NOMO-1 treated with dmso at 0.1 percent for 144 hours (cell line): ENCODE measurements at regions not wholly inside any gene's neighbourhood (a gene's known extent, or its start where the extent isn't known, plus 50 kb on each side); places are given as distances from the start of the nearest gene placed in this dataset.
"Not testable (repeated sequence)": the region's sequence is repeated elsewhere in the genome, so short reads cannot be mapped to it uniquely, and the experiment has no call there.

Source experiments
- DNase-seq: peaks from one replicate; lab custom pipeline; 2025; ENCODE audit not compliant: unreplicated experiment; lab: John Stamatoyannopoulos, UW

DNA sequence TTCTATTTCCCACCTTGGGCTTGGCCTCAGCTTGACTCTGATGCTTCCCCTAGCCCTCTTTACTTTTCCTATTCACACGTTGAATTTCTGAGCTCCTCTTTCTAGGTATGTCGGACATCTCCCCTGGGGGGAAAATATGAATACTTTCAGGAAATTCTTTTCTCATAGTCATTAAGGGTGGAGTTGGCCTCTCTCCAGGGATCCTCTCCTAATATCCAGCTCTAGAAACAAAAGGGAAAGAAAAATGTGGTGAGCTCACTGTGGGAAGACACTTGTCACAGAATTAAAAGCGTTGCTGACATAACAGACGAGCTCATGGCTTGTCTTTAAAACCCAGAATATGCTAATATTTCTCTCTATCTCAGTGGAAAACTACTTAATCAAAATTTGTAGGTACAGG, 132.7 kb upstream of the MEX3C start:
- DNase-seq, result no peak

DNA sequence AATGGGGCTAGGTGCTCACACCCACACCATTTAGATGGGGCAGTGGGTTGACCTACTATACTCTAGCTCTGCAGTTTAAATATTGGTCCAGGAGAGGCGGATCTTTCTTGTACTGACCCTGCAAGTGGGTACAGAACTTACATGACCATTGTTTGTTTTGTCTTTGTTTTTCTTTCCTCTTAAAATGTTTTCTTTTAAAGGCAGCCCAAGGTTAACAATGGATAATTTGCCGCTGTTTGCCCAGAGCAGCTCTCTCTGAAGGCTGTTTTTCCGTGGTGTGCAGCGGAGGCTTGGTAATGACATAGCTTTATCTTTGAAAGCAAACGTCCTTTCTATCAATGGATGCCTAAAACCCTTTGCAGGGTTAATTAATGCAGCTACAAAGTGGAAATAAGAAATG, 133.3 kb upstream of the MEX3C start:
- no peak for DNase-seq

DNA sequence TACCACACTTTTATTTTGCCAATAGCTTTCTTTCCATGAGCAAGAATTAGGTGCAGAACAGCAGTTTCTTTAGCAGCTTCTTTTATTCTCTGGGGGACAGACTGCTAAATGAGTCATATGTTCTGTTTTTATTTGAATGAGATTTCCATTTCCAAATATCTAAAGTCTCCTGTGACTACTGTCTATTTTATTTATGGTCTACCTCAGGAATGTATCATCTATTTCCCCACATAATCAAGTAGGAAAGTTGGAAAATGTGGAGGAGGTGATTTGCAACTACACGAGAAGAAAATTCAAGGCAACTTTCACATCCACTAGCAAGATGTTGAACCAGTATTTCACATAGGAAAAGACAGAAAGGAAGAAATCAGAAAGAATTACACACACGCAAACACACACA, 139.9 kb upstream of the MEX3C start:
- no peak for DNase-seq

DNA sequence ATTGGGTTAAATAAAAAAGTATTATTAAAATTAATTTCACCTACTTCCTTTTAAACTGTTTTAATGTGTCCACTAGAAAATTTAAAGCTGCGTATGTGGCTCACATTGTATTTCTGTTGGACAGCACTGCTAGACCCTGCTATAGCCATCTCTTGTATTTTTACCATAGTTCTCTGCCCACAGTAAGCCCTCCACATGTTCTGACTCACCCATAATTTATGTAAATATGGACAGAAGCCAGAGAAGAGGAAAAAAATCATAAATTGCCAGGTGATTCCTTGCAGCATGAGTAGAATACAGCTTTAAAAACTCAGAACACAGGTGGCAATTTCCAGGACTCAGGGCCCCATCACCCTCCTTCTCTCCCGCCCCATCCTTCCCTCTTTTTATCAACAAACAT, 142.4 kb upstream of the MEX3C start:
- no peak for DNase-seq

DNA sequence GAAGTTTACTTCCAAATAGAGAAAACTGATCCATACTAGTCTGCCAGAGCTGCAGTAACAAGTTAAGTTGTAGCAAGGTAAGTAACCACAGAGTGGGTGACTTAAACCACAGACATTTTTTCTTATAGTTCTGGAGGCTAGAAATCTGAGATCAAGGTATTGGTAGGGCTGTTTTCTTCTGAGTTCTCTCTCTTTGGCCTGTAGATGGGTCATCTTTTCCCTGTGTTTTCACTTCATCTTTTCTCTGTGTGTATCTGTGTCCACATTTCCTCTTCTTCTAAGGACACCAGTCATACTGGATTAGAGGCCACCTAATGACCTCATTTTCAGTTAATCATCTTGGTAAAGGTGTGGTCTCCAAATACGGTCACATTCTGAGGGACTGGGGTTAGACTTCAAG, 142.9 kb upstream of the MEX3C start:
- DNase-seq, result no peak

DNA sequence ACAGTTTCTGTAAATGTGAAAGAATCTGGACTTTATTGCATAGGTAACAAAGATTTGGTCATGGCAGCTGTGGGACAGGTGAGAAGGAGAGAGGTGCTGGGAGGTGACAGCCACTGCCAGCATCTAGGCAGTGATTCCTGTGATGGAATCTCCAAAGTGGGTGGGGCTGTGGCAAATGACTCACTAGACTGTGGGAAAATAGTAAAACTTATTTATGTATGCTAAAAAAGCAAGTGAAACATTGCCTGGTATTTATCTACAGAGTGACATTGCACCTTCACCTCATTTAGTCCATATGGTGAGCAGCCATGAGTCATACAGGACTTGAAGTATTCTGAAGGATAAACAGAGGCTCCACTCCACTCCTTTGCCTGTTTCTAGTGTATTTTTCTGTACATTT, 145.3 kb upstream of the MEX3C start:
- DNase-seq, result no peak

DNA sequence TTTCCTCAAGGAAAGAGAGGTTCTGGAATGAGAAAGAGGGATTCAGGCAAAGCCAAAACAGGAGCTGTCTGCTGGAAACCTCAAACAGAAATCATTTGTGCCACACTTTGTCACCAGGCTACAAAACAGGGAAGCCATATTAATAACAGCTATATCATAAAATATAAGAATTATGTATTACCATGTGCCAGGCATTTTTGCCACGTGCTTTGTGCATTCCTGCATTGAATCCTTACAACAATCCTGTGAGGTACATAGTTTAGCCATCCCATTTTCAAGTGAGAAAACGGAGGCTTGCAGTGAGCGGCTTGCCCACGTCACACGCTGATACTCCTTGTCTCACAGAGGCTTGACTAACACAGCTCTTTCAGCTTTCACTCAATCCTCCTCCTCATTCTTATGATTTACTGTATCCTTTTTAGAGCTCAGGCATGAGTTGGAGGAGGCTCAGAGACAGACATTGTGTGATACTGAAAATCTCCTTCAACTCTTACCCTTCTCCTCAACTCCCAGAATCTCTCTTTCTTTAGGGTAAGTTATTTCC, 148.4 kb upstream of the MEX3C start:
- no peak for DNase-seq

DNA sequence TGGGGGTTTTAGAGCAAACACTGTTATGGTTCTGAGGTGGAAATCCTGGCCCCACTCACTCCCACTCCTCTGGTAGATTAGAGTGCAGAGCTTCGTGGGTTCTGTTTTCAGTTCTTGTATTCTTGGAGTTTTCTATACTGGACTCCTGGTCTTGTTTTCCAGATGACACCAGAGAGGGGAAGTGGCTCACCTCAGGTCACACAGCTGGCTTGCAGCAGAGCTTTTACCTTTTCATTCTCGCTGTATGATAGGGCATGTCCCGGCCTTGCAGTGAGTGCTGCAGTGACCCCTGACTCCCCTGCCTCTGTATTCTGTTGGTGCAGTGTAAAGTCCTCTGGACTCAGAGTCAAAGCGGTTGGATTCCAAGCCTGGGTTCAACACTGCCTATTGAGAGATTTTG, 148.9 kb upstream of the MEX3C start:
- DNase-seq, result no peak

DNA sequence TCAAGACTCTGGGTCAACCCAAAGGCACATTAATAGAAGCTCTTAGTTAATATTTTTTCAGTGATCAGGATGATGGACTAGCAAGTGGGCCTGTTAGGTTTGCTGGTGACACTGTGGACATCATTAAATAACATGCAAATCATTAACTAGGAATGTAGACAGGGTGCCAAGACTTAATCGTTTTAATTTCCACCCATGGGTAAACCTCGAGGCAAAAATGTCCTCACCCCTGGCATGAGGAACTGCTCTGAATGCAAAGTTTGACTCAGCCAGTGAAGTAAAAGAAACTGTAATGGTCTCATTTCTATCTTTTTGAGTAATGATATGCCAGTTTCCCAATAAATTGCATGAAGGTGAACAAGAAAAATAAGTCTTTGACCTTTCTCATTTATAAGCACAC, 152.6 kb upstream of the MEX3C start:
- DNase-seq, result no peak

DNA sequence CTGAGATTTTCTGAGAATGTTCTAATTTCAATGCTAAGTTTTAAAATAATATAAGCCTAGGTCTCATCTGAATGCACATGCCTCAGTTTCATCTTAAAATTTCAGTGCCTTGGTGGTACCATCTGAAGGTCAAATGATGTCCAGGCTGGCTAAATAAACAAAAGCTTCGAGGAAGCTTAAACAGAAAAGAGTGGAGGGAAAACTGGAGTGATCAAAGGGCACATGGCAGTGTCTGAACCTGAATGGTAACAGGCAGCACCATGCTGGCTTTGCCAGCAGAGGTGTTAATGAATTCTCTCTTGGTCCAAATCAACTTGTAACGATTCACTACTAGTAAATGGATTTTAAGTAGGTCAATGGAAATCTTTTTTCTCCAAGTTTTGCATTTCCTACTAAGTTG, 158.4 kb upstream of the MEX3C start:
- DNase-seq, result no peak

DNA sequence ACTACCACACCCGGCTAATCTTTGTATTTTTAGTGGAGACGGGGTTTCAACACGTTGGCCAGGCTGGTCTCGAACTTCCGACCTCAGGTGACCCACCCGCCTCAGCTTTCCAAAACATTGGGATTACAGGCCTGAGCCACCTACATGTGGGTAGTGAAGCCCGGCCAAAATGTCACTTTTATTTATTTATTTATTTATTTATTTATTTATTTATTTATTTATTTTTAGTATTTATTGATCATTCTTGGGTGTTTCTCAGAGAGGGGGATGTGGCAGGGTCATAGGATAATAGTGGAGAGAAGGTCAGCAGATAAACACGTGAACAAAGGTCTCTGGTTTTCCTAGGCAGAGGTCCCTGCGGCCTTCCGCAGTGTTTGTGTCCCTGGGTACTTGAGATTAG, 162.8 kb upstream of the MEX3C start:
- not testable (repeated sequence) for DNase-seq

DNA sequence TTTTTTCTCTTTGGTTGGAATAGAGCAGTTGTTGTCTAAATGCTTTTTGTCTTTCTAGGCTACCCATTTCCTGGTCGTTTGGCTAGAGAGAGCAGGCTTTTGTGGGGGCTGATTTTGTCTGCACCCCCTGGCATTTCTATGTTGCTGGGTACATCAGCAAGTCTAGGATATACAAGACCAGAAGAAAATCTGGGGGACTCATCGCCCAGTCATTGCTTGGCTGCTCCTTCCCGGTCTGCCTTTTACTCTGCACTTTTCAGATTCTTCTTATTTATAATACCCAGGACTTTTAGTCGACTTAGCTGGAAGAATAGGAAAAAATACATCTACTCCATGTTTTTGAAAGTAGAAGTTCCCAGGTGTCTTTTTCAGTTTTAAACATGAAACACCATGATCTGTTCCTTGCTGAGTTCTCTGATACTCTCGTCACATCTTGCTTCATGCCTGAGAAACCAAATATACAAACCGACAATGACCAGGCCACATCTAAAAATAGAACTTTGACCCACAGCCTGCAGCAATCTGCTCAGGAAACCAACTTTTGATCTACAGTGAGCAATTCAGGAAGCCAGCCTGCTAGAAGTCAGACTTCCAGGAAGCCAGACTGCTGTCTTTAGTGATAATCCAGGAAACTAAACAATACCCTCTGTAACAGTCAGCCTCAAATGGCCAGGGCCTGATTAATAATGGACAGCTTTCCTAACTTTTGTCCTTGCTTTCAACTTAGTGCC, 163.8 kb upstream of the MEX3C start:
- peak; percentile 59 for DNase-seq

DNA sequence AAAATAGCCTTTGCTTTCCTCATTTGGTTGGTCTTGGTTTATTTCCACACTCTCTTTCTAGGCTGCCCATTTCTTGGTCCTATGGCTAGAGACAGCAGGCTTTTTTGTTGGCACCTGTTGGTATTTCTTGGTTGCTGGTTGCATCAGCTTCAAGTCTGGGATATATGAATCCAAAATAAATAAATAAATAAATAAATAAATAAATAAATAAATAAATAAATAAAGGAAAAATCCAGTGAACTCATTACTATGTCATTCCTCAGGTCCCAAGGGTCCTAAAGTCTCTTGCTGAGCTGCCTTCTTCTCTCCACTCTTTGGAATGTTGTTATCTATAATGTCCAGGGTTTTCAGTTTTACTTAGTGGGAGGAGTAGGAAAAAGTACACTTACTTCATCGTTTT, 165.9 kb upstream of the MEX3C start:
- no peak for DNase-seq

DNA sequence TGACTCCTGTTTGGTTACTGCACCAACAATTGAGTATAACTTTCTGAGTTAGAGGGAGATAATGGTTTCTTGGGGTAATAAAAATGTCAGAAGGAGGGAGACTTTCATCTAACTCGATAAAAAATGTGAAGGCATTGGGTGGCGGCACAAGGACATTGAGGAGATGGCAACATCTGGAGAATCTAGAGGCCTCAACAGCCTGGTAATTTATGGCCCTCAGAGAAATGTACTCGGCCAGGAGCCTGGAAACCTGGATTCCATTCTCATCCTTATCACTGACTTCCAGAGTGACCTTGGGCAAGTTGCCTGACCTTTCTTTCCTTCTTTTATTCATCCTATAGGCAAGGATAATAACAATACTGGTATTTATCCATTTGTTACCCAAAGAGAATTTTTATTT, 173.5 kb upstream of the MEX3C start:
- no peak for DNase-seq

DNA sequence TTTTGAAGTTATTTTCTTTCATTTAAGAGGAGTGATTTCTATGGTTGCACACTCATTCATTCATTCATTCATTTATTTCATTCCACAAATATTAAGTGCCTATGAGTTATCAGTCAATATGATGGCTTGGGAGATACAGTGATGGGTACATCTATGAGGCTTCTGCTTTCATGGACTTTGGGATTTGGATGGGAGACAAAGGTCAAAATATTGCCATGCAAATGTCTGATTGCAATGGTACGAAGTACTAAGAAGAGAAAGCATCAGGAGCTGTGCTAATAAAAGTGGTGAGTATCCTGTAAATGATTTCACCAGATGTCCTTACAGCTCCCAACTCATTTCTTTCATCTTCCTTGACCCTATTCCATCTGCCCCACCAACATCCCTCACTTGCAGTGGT, 174.4 kb upstream of the MEX3C start:
- no peak for DNase-seq

DNA sequence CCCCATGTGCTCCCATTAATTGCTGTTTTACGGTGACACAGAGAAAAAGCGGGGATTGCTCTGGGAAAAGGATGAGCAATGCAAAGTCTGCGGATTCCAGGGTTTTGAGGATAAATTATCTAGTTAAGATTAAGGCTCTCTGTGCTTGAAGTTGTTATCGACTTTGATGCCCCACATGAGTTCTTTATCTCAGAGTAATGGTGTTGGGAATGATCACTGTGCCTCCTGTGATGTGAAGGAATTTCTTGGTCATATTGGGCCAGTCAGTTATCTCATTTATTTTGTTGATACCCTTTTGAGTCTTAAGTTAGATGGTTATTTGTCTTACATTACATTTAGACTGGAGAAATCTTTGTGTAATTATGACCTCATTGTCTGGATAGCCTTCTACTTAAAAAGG, 184.6 kb upstream of the MEX3C start:
- no peak for DNase-seq

DNA sequence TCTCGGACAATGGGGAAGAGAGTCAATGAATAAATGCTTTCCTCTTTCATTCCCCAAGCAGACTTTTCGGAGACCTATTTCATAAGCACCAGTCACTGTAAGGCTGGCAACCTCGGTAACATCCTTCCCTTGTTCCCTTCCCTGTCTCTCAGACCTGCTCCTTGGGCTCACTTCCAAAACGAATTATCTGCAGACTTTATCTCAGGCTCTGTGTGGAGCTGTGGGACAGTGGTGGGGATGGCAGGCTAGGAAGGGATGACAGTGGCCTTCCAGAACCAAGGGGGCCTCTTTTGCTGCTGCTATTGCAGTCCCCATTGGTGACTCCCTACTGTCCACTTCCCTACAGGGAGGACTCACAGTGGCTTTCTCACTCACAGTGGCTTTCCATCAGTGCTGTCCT, 185.6 kb upstream of the MEX3C start:
- no peak for DNase-seq

DNA sequence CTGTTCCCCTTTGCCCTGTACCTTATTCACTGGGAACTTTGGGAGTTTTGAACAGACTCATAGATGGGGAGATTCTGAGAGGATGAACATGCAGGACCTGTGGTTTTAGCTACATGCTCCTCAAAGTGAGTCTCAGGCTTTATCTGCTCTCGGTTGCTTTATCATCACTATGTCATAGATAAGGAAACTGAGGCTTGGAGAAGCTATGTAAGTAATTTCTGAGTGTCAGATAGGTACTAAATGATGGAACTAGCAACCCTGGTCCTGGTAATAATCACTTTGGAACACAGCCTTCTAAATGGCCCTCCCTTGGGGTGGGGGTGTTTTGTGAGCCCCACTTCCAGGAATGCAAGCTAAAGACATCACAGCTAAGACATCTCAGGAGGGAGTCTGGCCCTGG, 186.2 kb upstream of the MEX3C start:
- DNase-seq, result no peak

DNA sequence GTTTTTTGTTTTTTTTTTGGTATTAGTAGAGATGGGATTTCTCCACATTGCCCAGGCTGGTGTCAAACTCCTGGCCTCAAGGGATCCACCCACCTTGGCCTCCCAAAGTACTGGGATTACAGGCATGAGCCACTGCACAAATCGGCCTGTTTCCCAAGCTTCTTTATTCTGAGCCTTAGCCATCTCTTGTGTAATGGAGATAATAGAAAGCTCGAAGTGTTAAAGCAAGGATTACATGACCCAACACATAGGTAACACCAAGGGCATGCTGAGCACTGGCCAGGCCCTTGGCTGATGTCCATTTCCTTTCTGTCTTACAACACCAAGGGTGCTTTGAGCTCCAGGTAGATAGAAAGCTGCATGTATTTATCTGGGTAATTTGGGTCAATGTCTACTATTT, 187.8 kb upstream of the MEX3C start:
- DNase-seq, result no peak

DNA sequence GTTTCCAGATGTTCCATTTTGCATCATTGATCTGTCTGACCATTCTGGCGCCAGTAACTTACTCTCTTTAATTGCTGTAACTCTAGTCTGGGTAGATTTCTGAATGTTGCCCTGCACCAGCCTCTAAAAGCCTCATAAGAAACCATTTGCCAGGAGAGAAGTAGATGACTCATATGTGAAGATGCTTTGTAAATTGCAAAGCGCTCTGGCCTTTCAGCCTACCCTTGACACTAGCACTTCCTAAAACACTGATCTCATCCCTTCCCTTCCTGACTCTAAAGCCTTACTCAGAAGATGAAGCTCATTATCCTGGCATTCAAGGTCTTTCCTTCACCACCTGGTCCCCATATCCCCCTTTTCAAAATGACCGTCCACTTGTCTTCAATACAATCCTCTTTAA, 193.2 kb upstream of the MEX3C start:
- no peak for DNase-seq

DNA sequence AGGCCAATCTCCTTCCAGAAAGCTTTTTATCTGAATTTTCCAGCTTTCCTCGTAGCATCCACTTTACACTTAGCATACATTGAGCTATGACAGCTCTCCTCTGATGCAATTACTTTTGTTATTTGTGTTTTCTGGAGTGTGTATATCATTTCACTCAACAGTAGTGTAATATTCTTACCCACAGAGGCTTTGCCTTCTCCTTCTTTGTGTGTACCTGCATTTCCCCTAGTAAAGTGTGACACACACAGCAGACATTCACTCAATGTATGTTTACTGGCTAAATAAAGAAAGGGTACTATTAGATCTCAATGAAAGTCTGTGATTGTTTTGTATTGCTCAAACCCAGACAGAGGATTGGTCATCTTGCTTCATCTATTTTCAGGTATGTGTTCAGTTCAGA, 193.7 kb upstream of the MEX3C start:
- DNase-seq, result no peak

DNA sequence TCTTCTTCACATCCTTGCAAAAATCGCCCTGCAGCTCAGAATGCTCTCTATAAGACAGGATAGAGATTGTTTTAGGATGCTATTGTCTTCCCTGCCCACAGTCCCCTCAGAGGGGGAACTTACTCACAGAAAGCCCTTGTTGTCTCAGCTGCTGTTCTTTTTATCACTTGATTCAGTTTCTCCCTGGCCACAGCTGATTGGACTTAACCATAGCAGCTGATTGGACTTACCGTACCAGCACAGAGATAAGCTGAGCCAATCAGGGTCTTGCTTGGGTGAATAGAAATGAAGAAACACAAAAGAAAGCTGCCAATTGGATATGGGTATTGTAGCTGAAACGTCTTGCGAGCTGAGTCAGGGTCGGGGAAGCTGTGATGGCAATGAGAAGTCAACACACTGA, 194.2 kb upstream of the MEX3C start:
- DNase-seq, result no peak

DNA sequence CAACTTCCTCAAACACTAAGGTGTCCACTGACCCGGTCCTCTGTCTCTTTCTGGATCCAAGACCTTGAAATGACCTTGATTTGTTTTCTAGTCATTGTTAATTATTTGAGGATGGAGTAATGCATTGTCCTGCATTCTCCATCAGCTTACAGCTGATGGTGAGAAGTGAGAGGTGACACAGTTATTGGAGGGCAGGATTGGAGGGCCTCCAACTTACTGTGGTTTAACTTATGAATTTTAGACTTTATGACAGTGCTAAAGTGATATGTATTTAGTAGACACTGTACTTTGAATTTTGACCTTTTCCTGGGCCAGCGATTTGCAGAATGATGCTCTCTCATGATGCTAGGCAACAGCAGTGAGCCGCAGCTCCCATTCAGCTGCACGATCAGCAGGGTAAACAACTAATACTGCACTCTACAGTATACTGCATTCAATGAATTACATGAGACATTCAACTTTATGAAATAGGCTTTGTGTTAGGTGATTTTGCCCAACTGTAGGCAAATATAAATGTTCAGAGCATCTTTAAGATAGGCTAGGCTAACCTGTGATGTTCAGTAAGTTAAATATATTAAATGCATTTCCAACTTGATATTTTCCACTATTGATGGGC, 200.0 kb upstream of the MEX3C start:
- no peak for DNase-seq
